ENCODE measurements at regions not wholly inside any gene's neighbourhood (a gene's known extent, or its start where the extent isn't known, plus 50 kb on each side); places are given as distances from the start of the nearest gene placed in this dataset.

- TF ChIP-seq SMARCA5 (IDR thresholded peaks at IDR 0.05) (no peak), HMGN3 (IDR thresholded peaks at IDR 0.05; ENCODE audit: borderline replicate concordance, extremely low read depth, insufficient read length, low read depth, low read length) (no peak)
These were observed 297.2 kb downstream of the C7orf25 start (continued) for GRCh38 chr7:42614636-42615035.

- H3K4me1 ChIP-seq (replicated peaks in 1 of 2; ENCODE audit: control insufficient read depth in 2 of 2, insufficient read depth in 2 of 2, low read length in 2 of 2) = no peaks in the 10 kb centered on the region
- in situ Hi-C loops (cut with MboI) = no loop called here
- BruUV-seq (replicated peaks) = no TSS peak
- no peaks in the 10 kb centered on the region for H3K9me3 ChIP-seq (replicated peaks; ENCODE audit: control insufficient read depth, insufficient read depth, low read depth, low read length)
- 0% methylated on average over 1 of the region's 1 CpG for WGBS (ENCODE audit: insufficient coverage, low coverage, missing lambda C conversion rate)
- no peak overlapping the region for H3K9ac ChIP-seq (ENCODE audit: insufficient read depth in 1 of 2, low read depth in 2 of 2, low read length in 2 of 2)
- ATAC-seq (no peak), FAIRE-seq (no peak), DNase-seq (ENCODE audit: extremely low read depth in 1 of 4, low spot score in 3 of 4) (no peak)
- no peaks in the 10 kb centered on the region for H3K36me3 ChIP-seq (ENCODE audit: control insufficient read depth, insufficient read depth, low read length)
- no peak overlapping the region for H2AFZ ChIP-seq (ENCODE audit: low read depth, low read length)
- intact Hi-C loops (cut with micrococcal nuclease) = no loop called here
- H3K9me1 ChIP-seq (ENCODE audit: control insufficient read depth, insufficient read depth, low read length) = no peaks in the 10 kb centered on the region
- ChIA-PET POLR2A (interaction anchor here (0.6 kb wide), 1 partner anchor 25 kb away, joined by 3 read pairs; no protein-coding TSS in a partner anchor), CTCF (ENCODE audit: low intra/inter-chr PET ratio) (no interaction called here)
- H3K4me2 ChIP-seq (ENCODE audit: insufficient read depth, low read length) = no peak overlapping the region
- no peaks in the 10 kb centered on the region for H4K20me1 ChIP-seq (replicated peaks; ENCODE audit: control insufficient read depth, insufficient read depth, low read length)
- no peaks in the 10 kb centered on the region; a peak in 1 of 5 replicates for H3K27me3 ChIP-seq (ENCODE audit: control insufficient read depth in 2 of 2, insufficient read depth in 2 of 2, low read length in 2 of 2)
- no peak overlapping the region for H3K27ac ChIP-seq (ENCODE audit: extremely low read depth, low read depth, low read length)
- H3K79me2 ChIP-seq (ENCODE audit: control insufficient read depth, insufficient read depth, low read length) = no peaks in the 10 kb centered on the region
- H3K4me3 ChIP-seq = no peak overlapping the region
- TF ChIP-seq TEAD4 (IDR thresholded peaks at IDR 0.05; ENCODE audit: low read length) = no peak
- TF ChIP-seq TEAD4 (CRISPR knock-in tag; IDR thresholded peaks at IDR 0.05; ENCODE audit: borderline replicate concordance) = no peak
- no peak for TF ChIP-seq CEBPZ (IDR thresholded peaks at IDR 0.05; ENCODE audit: borderline replicate concordance, low read depth, low read length)
- TF ChIP-seq IRF9 (tag; IDR thresholded peaks at IDR 0.05) = no peak
- no peak for TF ChIP-seq KLF13 (tag; IDR thresholded peaks at IDR 0.05; ENCODE audit: borderline replicate concordance, low read depth)
- no peak for TF ChIP-seq SRF (CRISPR knock-in tag; IDR thresholded peaks at IDR 0.05)
- no peak for TF ChIP-seq CHAMP1 (IDR thresholded peaks at IDR 0.05)
- TF ChIP-seq E2F4 (CRISPR knock-in tag; IDR thresholded peaks at IDR 0.05; ENCODE audit: low read depth) = no peak
- no peak for TF ChIP-seq CREB1 (IDR thresholded peaks at IDR 0.05)
- TF ChIP-seq CREB1 (CRISPR knock-in tag; IDR thresholded peaks at IDR 0.05) = no peak
- TF ChIP-seq NRF1 (conservative IDR thresholded peaks at IDR 0.05 in 1 of 2, IDR thresholded peaks at IDR 0.05 in 1 of 2) = no peak
These were observed 299.9 kb downstream of the C7orf25 start for GRCh38 chr7:42611961-42612360.

All from K562 (cell line).